ENCODE measurements at regions not wholly inside any gene's neighbourhood (a gene's known extent, or its start where the extent isn't known, plus 50 kb on each side); places are given as distances from the start of the nearest gene placed in this dataset.
"Not testable (repeated sequence)": the region's sequence is repeated elsewhere in the genome, so short reads cannot be mapped to it uniquely, and the experiment has no call there.

GRCh38 chr5:18800293-18801025, 1166.2 kb downstream of the TAF11L14 start:
- Histone ChIP-seq H3K27ac (no peak overlapping the region), H3K9me3 (ENCODE audit: low read depth) (no peaks in the 10 kb centered on the region), H3K4me1 (ENCODE audit: low read depth) (no peaks in the 10 kb centered on the region), H3K27me3 (no peaks in the 10 kb centered on the region), H3K36me3 (no peaks in the 10 kb centered on the region), H3K4me3 (no peak overlapping the region)
- TF ChIP-seq, protein P1, sequence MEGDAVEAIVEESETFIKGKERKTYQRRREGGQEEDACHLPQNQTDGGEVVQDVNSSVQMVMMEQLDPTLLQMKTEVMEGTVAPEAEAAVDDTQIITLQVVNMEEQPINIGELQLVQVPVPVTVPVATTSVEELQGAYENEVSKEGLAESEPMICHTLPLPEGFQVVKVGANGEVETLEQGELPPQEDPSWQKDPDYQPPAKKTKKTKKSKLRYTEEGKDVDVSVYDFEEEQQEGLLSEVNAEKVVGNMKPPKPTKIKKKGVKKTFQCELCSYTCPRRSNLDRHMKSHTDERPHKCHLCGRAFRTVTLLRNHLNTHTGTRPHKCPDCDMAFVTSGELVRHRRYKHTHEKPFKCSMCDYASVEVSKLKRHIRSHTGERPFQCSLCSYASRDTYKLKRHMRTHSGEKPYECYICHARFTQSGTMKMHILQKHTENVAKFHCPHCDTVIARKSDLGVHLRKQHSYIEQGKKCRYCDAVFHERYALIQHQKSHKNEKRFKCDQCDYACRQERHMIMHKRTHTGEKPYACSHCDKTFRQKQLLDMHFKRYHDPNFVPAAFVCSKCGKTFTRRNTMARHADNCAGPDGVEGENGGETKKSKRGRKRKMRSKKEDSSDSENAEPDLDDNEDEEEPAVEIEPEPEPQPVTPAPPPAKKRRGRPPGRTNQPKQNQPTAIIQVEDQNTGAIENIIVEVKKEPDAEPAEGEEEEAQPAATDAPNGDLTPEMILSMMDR (IDR thresholded peaks at IDR 0.05; ENCODE audit: low read depth, low read length), result no peak
- DNase-seq (ENCODE audit: low read depth in 1 of 2, low spot score in 1 of 2), result no peak

DNA sequence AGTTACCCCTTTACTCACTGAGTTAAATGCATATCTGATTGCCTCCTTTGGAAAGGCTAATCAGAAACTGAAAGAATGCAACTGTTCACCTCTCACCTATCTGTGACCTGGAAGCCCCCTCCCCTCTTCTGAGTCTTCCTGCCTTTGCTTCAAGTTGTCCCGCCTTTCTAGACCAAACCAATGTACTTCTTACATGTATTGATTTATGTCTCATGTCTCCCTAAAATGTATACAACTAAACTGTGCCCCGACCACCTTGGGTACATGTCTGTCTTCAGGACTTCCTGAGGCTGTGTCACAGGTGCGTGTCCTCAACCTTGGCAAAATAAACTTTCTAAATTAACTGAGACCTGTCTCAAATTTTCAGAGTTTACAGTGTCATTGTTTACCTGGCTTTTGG, 1167.2 kb downstream of the TAF11L14 start:
- not testable (repeated sequence) for H3K27me3 ChIP-seq; H3K4me1 ChIP-seq (ENCODE audit: low read depth); H3K4me3 ChIP-seq; H3K9me3 ChIP-seq (ENCODE audit: low read depth); DNase-seq (ENCODE audit: low read depth in 1 of 2, low spot score in 1 of 2); H3K27ac ChIP-seq; H3K36me3 ChIP-seq

- H3K27me3 ChIP-seq, result no peaks in the 10 kb centered on the region
Observed at GRCh38 chr5:18802336-18802735, 1168.1 kb downstream of the TAF11L14 start.

GRCh38 chr5:18805376-18805775, 1171.1 kb downstream of the TAF11L14 start:
- DNase-seq (ENCODE audit: low read depth in 1 of 2, low spot score in 1 of 2), result no peak
- no peaks in the 10 kb centered on the region for H3K9me3 ChIP-seq (ENCODE audit: low read depth)
- no peaks in the 10 kb centered on the region for H3K36me3 ChIP-seq
- no peak overlapping the region for H3K4me3 ChIP-seq
- no peaks in the 10 kb centered on the region for H3K4me1 ChIP-seq (ENCODE audit: low read depth)
- TF ChIP-seq, protein P1 (IDR thresholded peaks at IDR 0.05; ENCODE audit: low read depth, low read length), result no peak
- H3K27me3 ChIP-seq, result no peaks in the 10 kb centered on the region
- H3K27ac ChIP-seq, result no peak overlapping the region

More at GRCh38 chr5:18802336-18802735, 1168.1 kb downstream of the TAF11L14 start:
- Histone ChIP-seq H3K36me3 (no peaks in the 10 kb centered on the region), H3K27ac (no peak overlapping the region), H3K9me3 (ENCODE audit: low read depth) (no peaks in the 10 kb centered on the region), H3K4me1 (ENCODE audit: low read depth) (no peaks in the 10 kb centered on the region), H3K4me3 (no peak overlapping the region)
- TF ChIP-seq, protein P1 (IDR thresholded peaks at IDR 0.05; ENCODE audit: low read depth, low read length), result no peak
- no peak for DNase-seq (ENCODE audit: low read depth in 1 of 2, low spot score in 1 of 2)

GRCh38 chr5:18807256-18808149, 1173.2 kb downstream of the TAF11L14 start:
- Histone ChIP-seq H3K4me3 (no peak overlapping the region), H3K9me3 (ENCODE audit: low read depth) (no peaks in the 10 kb centered on the region), H3K4me1 (ENCODE audit: low read depth) (no peaks in the 10 kb centered on the region), H3K27me3 (no peaks in the 10 kb centered on the region), H3K27ac (no peak overlapping the region), H3K36me3 (no peaks in the 10 kb centered on the region)
- DNase-seq (ENCODE audit: low read depth in 1 of 2, low spot score in 1 of 2), result no peak
- TF ChIP-seq, protein P1 (IDR thresholded peaks at IDR 0.05; ENCODE audit: low read depth, low read length), result no peak

GRCh38 chr5:18811661-18812060, 1176.3 kb downstream of the CDH18 start:
- TF ChIP-seq, protein P1 (IDR thresholded peaks at IDR 0.05; ENCODE audit: low read depth, low read length), result no peak
- H3K27me3 ChIP-seq, result no peaks in the 10 kb centered on the region
- DNase-seq (ENCODE audit: low read depth in 1 of 2, low spot score in 1 of 2), result no peak
- H3K4me3 ChIP-seq, result no peak overlapping the region
- no peak overlapping the region for H3K27ac ChIP-seq
- H3K36me3 ChIP-seq, result no peaks in the 10 kb centered on the region
- H3K9me3 ChIP-seq (ENCODE audit: low read depth), result no peaks in the 10 kb centered on the region
- H3K4me1 ChIP-seq (ENCODE audit: low read depth), result no peaks in the 10 kb centered on the region

Measured in cardiac muscle cell (in vitro differentiated cells and primary cell).